GM21786 (cell line): ENCODE measurements at regions not wholly inside any gene's neighbourhood (a gene's known extent, or its start where the extent isn't known, plus 50 kb on each side); places are given as distances from the start of the nearest gene placed in this dataset.

ENCODE experiments used
- ATAC-seq: cut with Tn5 transposase; IDR thresholded peaks from one replicate; pipeline ENCODE4 v1.9.1; 2021; ENCODE audit not compliant: unreplicated experiment

DNA sequence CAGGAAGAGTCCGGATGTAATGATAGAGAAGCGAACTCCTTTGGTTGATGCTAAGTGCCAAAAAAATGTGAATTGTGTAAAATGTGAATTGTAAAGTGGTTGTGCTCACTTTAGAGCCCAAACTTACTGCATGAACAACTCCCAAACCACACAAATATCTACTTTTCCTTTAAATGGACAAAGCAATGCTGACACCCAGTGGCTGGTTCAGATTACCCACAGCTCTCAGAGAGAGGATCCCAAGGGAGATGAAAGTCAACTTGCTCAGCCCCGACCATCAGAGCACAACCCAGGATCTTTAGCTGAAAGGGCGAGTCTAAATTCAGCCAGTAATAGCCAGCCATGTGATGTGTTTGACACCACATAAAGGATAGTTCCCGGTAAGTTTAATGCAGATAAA is 133.7 kb downstream of the NMUR2 start:
- ATAC-seq: no peak

DNA sequence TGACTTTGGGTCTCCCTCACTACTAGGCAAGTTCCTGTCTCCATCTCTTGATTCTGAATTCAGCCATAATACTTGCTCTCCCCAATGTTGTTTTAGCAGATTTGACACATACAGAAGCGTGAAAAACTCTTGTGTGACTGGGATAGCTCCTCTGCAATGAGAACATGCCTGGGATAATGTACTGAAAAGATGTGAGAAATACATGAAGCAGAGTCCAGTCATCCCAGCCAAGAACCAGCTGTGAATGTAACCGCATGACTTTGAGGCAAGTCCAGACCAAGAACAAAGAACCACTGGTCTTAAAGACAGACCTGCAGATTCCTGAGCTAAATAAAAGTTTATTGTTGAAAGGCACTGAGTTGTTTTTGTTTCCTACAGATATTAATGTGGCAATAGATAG is 135.0 kb downstream of the NMUR2 start:
- no peak for ATAC-seq

DNA sequence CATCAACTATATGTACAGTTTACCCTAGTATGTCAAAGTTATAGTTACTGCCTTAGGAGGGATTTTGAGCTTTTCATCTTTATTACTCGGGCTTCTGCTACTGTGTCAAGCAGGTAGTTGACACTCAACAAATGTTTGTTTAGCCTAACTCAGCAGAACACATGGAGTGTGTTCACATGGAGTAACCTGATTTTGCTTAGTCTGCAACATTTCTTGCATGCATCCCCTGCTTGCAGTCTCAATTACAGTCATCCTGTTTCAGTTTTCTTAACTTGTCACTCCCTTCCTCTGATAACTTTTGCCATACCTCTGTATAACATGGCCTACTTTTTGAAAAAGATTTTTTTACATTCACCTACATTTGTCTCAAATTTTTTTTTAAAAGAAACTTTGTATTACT is 135.5 kb downstream of the NMUR2 start:
- no peak for ATAC-seq

DNA sequence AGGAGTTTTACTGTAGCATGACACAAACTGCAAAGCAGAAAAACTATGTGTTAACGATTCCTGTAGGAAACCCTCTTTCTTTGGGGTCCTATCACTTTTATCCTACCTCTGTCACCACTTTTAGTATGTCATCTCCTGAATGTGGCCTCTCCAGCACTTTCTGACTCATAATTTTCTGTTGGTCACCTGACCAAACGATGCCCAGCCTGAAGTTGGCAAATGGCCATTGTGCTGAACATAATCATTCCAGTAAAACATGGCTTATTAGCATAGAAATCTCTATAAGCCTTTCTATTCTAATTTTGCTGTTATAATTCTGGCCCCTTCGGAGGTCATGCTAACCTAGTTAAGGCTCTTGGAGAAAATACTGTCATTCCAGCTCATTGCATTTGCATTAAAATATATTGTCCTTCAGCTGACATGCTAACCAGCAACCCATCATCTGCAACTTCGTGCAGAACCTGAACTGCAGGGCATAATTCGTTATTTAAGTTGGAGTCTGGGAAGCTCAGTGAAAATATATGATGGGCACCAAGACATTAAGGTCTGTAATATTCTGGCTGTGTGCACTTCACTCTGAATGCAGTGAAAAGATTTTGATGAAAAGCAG is 140.3 kb downstream of the NMUR2 start:
- no peak for ATAC-seq

DNA sequence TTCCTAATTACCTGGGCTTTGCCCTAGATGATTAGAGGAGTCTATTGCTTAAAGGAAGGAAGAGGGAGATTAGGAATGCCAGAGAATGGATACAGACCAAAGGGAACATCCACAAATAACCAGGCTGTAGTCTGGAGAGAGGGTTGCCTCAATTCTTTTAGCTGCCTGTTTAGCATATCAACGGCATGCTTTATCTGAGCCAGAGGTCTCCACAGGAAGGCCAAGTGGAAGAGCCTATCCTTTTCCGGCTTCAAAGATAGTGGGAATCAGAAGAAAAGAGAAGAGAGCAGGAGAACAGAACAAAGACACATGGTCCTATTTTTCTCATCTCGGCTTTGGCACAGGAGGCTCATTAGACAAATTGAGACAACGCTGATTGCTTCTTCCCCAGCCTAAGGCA is 142.4 kb downstream of the NMUR2 start:
- no peak for ATAC-seq

DNA sequence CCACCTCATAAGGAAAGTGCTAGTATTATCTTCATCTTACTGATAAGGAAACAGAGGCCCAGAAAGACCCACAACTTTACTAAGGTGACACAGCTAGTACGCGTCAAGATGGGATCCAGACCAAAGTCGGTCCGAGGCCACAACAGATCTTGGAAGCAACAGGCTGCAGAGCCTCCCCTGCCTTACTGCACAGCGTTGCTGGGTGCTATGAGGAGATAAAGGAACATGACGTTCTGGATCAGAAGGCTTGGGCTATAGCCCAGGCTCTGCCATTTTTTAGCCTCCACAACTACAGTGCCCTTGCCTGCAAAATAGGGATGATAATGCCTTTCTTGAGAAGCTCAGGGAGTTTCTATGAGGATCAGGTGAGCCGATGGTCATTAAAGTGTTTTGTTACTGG is 144.1 kb downstream of the NMUR2 start:
- no peak for ATAC-seq

DNA sequence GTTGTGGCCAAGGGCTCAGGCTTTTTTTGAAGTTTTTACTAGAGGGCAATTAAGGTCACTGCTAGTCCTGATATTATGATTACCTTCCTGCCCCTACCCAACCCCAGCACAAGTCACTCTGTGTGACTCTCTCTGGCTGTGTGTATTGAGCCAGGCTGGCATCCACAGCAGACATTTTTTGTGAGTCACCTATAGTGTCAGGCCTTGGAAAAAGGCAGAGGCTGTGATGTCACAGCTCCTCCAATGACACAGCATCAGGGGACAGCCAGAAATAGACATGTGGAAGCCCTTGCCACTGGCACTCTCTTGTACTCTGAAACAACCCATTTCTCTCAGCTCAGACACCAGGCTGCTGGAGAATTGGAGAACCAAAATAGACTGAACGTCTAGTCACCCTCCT is 145.4 kb downstream of the NMUR2 start:
- no peak for ATAC-seq

DNA sequence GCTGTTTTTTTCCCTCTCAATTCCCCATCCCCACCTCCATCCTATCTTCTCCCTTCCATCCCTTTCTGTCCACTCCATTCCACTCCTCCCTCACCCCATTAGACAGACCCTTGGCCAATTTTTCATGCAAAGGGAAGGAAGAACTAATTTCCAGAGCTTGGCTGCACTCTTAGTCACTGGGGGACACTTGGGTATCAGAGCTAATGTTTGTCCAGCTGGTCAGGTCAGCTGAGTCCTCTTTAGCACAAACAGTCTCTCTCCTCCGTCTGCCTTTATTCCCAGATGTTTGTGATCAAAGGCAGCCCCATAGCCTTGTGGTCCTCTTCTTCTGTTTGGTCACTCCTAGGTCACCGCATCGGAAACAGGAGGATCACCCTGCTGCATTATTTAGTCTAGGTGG is 148.5 kb downstream of the NMUR2 start:
- ATAC-seq: no peak

DNA sequence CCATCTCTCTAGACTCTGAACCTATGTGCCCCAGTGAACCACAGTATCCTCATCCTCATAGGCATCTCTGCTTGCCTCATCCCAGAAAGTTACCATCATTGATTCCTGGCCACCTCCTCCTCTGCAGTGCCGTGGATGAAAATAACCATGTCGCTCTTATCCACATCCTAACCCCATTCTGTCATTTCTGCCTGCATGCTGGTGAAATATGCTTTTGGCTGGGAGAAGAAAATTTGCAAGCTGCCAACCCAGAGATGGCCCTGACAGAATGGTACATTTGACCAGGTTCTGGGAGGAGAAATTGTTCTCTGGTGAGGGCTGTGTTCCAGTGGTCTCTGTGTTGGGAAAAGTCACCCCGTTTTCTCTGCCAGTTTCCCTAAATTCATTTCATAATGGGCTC is 149.7 kb downstream of the NMUR2 start:
- ATAC-seq: no peak

DNA sequence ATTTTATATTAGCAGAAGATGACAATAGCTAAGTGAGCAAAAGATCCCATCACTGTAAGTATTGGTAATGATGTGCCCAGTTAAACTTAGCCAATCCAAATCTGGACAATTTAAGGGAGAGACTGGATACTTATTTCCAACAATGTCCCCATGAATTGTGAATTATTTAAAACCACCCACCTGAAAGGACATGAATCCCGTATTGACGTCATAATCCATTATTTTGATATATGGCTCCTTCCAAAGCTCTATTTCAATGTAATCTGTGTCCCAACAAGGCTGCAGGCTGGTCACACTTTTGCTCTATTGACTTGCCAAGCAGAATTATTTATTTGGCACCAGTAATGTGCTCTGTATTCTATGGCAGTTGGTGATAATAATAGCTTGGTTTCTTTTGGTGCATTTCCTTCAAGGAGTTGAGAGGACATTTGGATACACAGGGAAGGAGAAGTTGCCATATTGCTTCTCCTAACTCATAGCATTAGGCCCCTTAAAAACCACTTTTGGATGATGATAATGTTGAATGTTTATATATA is 157.2 kb downstream of the NMUR2 start:
- no peak for ATAC-seq

DNA sequence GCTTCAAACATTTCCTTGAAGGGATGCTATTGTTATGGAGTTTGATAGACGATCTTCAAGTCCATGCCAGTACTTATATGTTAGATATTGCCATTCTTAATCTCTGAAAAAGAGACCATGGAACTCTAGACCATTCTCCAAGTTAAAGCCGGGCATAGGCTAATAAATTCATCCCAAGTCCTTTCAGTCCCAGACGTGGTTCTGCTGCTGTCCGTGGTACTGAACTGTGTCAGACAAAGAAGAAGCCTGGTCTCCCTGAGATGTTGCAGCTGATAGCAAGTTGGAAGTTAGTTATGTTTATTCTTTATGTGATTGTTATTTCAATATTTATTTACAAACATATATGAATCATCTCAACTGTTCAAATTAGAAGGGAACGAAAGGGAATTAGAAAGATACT is 158.7 kb downstream of the NMUR2 start:
- no peak for ATAC-seq

DNA sequence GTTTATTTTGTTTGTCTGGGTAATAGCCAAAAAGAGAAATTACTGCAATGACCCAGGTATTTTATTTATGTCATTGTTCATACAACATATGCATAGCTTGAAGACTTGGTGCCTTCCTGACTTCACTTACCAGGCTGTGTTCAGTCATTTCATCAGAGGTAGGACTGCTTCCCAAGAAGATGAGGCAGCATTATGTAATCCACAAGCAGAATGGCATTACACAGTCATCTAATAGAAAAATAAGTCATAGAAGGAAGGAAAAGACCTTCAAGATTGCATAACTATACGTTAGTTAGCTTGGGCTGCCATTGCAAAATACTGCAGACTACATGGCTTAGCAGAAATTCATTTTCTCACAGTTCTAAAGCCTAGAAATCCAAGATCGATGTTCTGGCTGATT is 167.5 kb downstream of the NMUR2 start:
- ATAC-seq: no peak

DNA sequence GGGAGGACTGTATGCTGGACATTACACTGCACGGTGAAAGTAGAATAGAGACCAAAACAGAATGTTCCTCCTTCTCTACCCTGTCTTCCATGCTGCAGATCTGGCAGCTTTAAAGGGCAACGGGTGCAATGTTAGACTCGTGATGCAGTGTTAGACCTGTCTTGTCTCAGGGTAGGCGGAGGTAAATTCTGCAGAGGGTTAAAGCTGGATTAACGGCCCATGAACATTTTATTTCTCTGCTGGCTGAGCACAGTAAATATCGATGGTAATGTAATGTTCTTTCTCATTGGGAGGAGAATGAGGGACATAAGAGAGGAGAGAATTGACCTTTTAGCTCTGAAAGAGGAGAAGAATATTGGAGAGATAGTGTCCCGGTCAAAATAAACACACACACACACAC is 178.9 kb downstream of the NMUR2 start:
- ATAC-seq: no peak

DNA sequence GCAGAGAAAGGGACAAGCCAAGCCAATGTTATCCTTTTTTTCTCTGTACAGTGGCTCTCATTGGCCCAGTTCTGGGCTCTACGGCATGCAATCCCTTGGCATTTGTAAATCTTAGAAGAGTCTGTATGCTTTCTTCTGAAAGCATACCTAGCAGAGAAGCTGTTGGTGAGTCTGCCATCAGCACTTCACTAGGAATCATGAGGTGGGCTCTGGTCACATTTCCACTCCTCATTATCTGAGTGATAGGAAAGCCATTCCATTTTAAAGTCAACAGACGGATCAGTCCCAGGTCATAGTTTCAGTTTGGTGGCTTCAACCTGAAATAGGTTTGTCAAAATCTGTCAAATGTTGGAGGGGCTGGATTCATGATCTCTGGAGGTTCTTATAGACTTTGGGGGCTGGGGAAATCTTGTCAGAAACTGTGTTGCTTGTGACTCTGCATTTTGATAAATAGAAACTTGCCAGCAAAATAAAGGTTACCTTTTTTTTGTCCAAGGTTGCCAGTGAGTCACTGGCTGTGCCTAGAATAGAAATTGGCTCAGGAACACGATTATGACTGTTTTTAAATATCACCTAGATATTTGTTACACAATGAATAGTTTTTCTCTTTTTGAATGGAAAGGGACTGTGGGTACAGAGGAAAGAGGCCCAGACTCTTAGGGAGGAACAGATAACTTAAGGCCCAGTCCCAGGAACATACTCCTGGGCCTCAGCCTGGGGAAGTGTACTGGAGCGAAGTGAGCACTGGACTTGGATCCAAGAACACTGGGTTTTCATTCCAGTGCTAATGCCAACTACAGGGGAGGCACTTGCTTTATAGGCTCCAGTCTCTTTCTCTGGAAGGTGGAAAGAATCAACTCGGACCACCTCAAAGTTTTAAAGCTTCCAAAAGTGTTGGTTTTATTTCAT is 183.1 kb downstream of the NMUR2 start:
- ATAC-seq: no peak

DNA sequence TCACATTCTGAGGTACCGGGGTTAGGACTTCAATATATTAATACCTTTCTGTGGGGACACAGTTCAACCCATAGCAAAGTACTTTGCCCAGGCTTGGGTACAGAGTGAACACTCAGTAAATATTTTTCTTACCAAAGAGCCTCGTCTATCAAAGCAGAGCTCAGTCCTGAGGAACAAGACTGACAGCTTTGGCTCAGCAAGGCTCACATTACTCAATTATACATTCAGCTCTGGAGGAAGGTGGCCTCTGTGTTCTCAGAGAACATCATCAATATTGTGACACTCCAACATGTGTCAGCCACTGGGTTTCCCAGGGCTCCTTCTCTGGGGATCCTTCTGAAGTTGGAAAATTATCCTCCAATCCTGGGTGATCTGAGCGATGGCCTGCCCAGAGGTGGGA is 186.4 kb downstream of the NMUR2 start:
- ATAC-seq: no peak

DNA sequence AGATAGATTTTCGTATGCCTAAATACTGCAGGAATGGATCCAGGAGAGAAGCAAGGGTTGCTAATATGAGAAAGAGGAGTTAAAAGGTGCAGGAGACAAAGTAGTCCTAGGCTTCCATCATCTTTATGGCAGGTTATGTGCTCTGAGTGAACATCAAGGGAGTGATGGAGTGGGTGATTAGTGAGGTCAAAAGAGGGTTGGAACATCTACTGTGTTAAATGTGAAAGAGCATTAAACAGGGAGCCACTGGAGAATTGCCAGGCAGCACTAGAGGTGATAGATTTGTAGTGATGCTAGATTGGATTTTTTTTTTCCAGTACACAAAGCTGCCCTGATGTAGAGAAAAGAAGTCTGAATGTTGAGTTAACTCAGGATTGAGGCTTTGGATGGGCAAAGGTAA is 199.3 kb downstream of the NMUR2 start:
- ATAC-seq: no peak

DNA sequence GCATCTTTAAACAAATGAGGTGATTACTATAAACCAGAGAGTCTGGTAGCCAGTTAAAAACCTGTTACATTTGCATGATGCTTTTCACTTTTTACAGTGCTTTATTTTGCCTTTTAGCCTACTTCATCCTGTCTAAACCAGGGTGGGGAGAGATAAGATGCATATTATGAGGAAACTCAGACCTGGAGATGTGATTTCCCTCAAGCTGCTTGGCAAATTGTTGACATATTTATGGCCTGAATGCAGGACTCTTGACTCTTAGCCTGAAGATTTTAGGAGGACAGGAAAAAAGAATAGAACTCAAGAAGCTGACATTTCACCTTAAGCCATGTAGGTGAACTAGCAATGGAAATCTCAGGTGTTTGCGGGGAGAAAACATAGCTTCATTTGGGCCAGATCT is 202.8 kb downstream of the NMUR2 start:
- no peak for ATAC-seq

DNA sequence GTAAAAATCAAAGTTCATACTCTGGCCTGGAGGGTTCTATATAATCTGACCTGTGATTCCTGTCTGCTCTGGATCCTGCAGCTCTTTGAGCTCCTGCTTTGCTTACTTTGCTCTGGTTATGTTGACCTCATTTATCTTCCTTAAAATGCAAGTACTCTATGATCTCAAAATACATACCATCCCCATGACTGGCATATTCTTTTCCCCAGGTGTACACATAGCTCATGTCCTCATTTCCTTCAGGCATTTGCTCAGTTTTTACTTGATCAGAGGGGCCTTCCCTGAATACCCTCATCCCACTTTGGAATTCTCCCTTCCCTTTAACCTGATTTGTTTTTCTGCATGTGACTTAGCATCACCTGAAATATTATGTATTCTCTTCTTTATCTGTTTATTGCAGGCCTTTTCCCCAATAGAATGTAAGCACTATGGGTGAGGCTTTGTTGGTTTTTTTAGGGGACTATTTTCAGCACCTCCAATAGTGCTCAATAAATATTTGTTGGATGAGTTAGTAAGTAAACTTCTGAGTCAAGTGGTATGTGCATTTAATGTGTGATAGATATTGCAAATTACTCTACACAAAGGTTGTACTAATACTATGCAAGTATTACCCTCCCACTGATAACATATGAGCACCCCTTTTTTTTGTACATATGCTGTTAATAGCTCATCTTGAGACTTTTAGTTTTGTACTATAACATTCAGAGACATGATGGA is 211.5 kb downstream of the NMUR2 start:
- ATAC-seq: no peak

DNA sequence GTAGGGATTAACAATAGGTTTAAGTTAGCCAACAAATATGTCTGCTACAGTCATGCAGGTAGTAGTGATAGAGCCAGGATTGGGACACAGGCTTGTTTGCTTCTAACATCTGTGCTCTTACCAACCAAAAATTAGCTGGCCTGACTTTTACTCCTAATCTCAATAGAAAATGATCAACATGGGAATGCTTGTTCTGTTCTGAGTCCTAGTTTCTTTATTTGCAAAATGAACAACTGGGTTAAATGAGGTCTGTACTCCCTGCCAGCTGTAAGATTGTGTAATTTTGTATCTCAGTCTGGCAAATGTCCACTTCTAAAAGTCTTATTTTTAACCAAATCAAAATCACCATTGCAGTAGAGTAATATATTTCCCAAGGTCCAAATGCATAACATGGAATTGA is 216.8 kb downstream of the NMUR2 start:
- no peak for ATAC-seq

DNA sequence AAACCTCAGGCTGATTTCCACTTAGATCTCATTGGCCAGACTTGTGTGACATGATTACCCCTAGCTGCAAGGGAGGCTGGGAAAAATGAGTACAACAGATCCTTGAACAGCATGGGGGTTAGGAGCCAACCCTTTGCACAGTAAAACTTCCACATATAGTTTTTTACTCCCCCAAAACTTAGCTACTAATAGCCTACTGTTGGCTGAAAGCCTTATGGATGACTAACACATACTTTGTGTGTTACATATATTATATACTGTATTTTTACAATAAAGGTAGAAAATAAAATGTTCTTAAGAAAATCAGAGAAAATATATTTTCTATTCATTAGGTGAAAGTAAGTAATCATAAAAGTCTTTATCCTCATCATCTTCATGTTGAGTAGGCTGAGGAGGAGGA is 217.4 kb downstream of the NMUR2 start:
- no peak for ATAC-seq

DNA sequence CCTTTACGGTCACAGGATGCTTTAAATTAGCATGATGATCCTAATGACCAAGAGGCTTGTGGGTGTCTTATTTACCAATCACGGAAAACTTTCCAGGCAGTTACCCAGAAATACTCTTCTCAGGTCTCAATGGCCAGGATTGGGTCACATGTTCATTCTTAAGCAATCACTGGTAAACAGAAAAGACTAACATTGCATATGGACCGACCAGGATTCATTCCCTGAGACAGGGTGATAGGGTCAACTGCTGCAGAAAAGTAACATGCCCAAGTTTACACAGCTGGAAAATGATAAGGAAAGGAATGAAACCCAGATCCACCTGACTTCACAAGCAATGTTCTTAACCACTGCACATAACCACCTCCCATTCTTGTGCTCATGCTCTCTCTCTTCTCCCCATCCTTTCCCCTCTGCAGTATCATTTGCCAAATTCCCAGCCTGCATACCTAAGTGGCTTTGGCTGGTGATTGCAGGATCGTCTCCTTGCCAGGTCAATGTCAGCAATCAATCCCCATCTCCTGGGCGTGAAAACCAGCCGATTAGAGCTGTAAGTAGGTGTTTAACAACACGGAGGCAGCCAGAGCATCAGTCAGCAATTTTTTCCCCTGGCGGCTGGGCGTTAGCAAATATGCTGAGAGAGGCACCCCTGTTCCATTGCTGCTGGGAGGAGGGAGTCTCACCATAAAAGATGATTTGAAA is 219.4 kb downstream of the NMUR2 start:
- ATAC-seq: no peak
